GM12878 (cell line): ENCODE measurements at regions not wholly inside any gene's neighbourhood (a gene's known extent, or its start where the extent isn't known, plus 50 kb on each side); places are given as distances from the start of the nearest gene placed in this dataset.

Experiments used
- ATAC-seq: fragments of 200-7000 bp; cut with Tn5 transposase; 3 replicates; pipeline ENCODE4 v1.9.1; 2020; ENCODE audit warnings: mild to moderate bottlenecking, moderate library complexity
- BruUV-seq: library from RNA; stranded (reverse); fragments of 400-500 nt; replicated peaks from 2 replicates; lab custom pipeline; 2021; lab: Mats Ljungman, UMichigan
- CTCF ChIA-PET: fragments of 300-600 bp; sonication (Branson Sonifier 250); formaldehyde crosslinking; extraction: SDS; loops from one replicate; lab custom pipeline; 2021; ENCODE audit warnings: inconsistent platforms; lab: Yijun Ruan, JAX
- POLR2A ChIA-PET: fragments of 350-600 bp; formaldehyde crosslinking; extraction: SDS; loops from one replicate; lab custom pipeline; 2021; ENCODE audit warnings: inconsistent platforms; lab: Charles Lee
- RAD21 ChIA-PET: fragments of 300-600 bp; sonication (Branson Sonifier 250); formaldehyde crosslinking; loops from one replicate; lab custom pipeline; 2023; ENCODE audit warnings: antibody characterized with exemption; ENCODE audit not compliant: unreplicated experiment; lab: Charles Lee
- SMC1A ChIA-PET: fragments of 300-600 bp; sonication (Branson Sonifier 250); formaldehyde crosslinking; loops from one replicate; lab custom pipeline; 2023; ENCODE audit not compliant: unreplicated experiment, uncharacterized antibody; lab: Charles Lee
- DNase-seq: peaks from one replicate; pipeline ENCODE4 v3.0.0-alpha.2; 2011; ENCODE audit warnings: low read depth, low spot score
- FAIRE-seq: peaks from 3 replicates; lab custom pipeline; 2011; peaks lifted over from hg19 to GRCh38; lab: Jason Lieb, UNC
- H2AFZ ChIP-seq: 2 replicates; pipeline ENCODE4 v1.6.0; 2011; ENCODE audit warnings: low read depth, low read length, control low read depth; ENCODE audit not compliant: control insufficient read depth
- H3K27ac ChIP-seq: 2 replicates; pipeline ENCODE4 v1.5.1; 2011; ENCODE audit warnings: control low read depth; ENCODE audit not compliant: control insufficient read depth, insufficient read depth
- H3K27me3 ChIP-seq, 2 experiments: replicated peaks in 1 of 2; 2 replicates each; pipeline versions ENCODE4 v1.6.0 to v1.6.1; 2011; ENCODE audit warnings: low read length in 1 of 2; ENCODE audit not compliant: control insufficient read depth in 2 of 2, insufficient read depth in 2 of 2
- H3K36me3 ChIP-seq, 2 experiments: 2 replicates each; pipeline ENCODE4 v1.5.1; 2011; ENCODE audit warnings: low read length in 1 of 2; ENCODE audit not compliant: control insufficient read depth in 2 of 2, insufficient read depth in 2 of 2
- H3K4me1 ChIP-seq: 2 replicates; pipeline ENCODE4 v1.6.1; 2011; ENCODE audit warnings: mild to moderate bottlenecking, low read length, moderate library complexity, mixed read lengths; ENCODE audit not compliant: control insufficient read depth, insufficient read depth
- H3K4me2 ChIP-seq: 2 replicates; pipeline ENCODE4 v1.6.0; 2011; ENCODE audit warnings: control low read depth; ENCODE audit not compliant: control insufficient read depth, insufficient read depth
- H3K4me3 ChIP-seq: fragments of 200-600 bp; sonication (generic); 2 replicates; pipeline ENCODE4 v1.5.1; 2016
- H3K79me2 ChIP-seq: 2 replicates; pipeline ENCODE4 v1.6.0; 2011; ENCODE audit warnings: low read length; ENCODE audit not compliant: control insufficient read depth, insufficient read depth
- H3K9ac ChIP-seq: 2 replicates; pipeline ENCODE4 v1.8.0; 2011; ENCODE audit warnings: low read length, control low read depth, mixed read lengths; ENCODE audit not compliant: control insufficient read depth, insufficient read depth
- H3K9me3 ChIP-seq: replicated peaks from 3 replicates; pipeline ENCODE4 v1.5.1; 2011; ENCODE audit warnings: mild to moderate bottlenecking, low read length; ENCODE audit not compliant: control insufficient read depth, insufficient read depth
- H4K20me1 ChIP-seq: 2 replicates; pipeline ENCODE4 v1.6.0; 2011; ENCODE audit not compliant: control insufficient read depth, insufficient read depth
- CBFB ChIP-seq: IDR thresholded peaks from 2 replicates; pipeline ENCODE4 v1.6.1; 2016; ENCODE audit warnings: antibody characterized with exemption, low read depth
- CREB1 ChIP-seq: IDR thresholded peaks from 2 replicates; pipeline ENCODE4 v1.6.1; 2012; ENCODE audit warnings: low read depth, mild to moderate bottlenecking, inconsistent platforms
- DPF2 ChIP-seq: fragments of 450-650 bp; IDR thresholded peaks from 2 replicates; pipeline ENCODE4 v1.6.1; 2017; ENCODE audit warnings: mild to moderate bottlenecking
- EGR1 ChIP-seq, 2 experiments: IDR thresholded peaks; 1 replicate in 1 of 2; 2 replicates in 1 of 2; pipeline ENCODE4 v1.6.1; 2011 to 2012; ENCODE audit warnings: low read depth in 2 of 2, low read length in 2 of 2, borderline replicate concordance in 1 of 2, mild to moderate bottlenecking in 1 of 2, moderate library complexity in 1 of 2
- ELK1 ChIP-seq: IDR thresholded peaks from 2 replicates; pipeline ENCODE4 v1.6.1; 2012; ENCODE audit warnings: low read depth, low read length, improper control_type of control experiment
- HCFC1 ChIP-seq: fragments of 150-350 bp; IDR thresholded peaks from 2 replicates; pipeline ENCODE4 v1.6.1; 2014; ENCODE audit warnings: low read length
- IRF3 ChIP-seq: fragments of 450-650 bp; IDR thresholded peaks from 2 replicates; pipeline ENCODE4 v1.6.1; 2014; ENCODE audit warnings: mild to moderate bottlenecking
- NKRF ChIP-seq: fragments of 450-650 bp; conservative IDR thresholded peaks from 2 replicates; pipeline ENCODE4 v1.6.1; 2017; ENCODE audit warnings: mild to moderate bottlenecking, moderate library complexity
- NRF1 ChIP-seq: conservative IDR thresholded peaks from 2 replicates; pipeline ENCODE4 v1.6.1; 2011; ENCODE audit warnings: mild to moderate bottlenecking, low read depth, low read length, improper control_type of control experiment
- RUNX3 ChIP-seq: IDR thresholded peaks from 2 replicates; pipeline ENCODE4 v1.6.1; 2012; ENCODE audit warnings: low read length, inconsistent platforms
- SIX5 ChIP-seq: IDR thresholded peaks from 2 replicates; pipeline ENCODE4 v1.6.1; 2011; ENCODE audit warnings: mild to moderate bottlenecking, low read depth, low read length, moderate library complexity; ENCODE audit not compliant: severe bottlenecking
- SP1 ChIP-seq: IDR thresholded peaks from one replicate; pipeline ENCODE4 v1.6.1; 2011; ENCODE audit warnings: low read depth, low read length
- TCF12 ChIP-seq: IDR thresholded peaks from 2 replicates; pipeline ENCODE4 v1.6.1; 2011; ENCODE audit warnings: low read depth, mild to moderate bottlenecking, low read length
- ZBTB33 ChIP-seq: fragments of 450-650 bp; IDR thresholded peaks from 2 replicates; pipeline ENCODE4 v1.6.1; 2017; ENCODE audit warnings: mild to moderate bottlenecking
- ZNF24 ChIP-seq: fragments of 450-650 bp; IDR thresholded peaks from 2 replicates; pipeline ENCODE4 v1.6.1; 2017; ENCODE audit warnings: antibody characterized with exemption, mild to moderate bottlenecking
- WGBS: methylation state at CpG from one replicate; pipeline ENCODE4 v1.1.6; 2016; ENCODE audit warnings: low lambda C conversion rate; ENCODE audit not compliant: insufficient replicate concordance, insufficient coverage; ENCODE audit errors: missing lambda C conversion rate; 5-methylcytosine and 5-hydroxymethylcytosine counted together
- in situ Hi-C: fragments of 300-500 bp; cut with MboI; formaldehyde crosslinking; loops from 9 replicates; pipeline ENCODE4 v1.14.3; 2018; ENCODE audit warnings: mixed read lengths
- intact Hi-C: fragments of 100-400 bp; cut with micrococcal nuclease; formaldehyde crosslinking; loops from one replicate; pipeline ENCODE4 v1.14.2; 2022; ENCODE audit not compliant: unreplicated experiment

- TF ChIP-seq NKRF (no peak), TCF12 (no peak), ZNF24 (no peak), SP1 (no peak), CREB1 (no peak), HCFC1 (no peak), IRF3 (no peak), RUNX3 (no peak)
These were observed 109.2 kb upstream of the EMB start (continued) for GRCh38 chr5:50550267-50550666.

- H2AFZ ChIP-seq = no peak overlapping the region
- SMC1A ChIA-PET = interaction anchor here (0.6 kb wide), 1 partner anchor 259 kb away, joined by 3 read pairs; no protein-coding TSS in a partner anchor
- no peak overlapping the region for H3K4me2 ChIP-seq
- H3K36me3 ChIP-seq = no peaks in the 10 kb centered on the region
- H3K4me1 ChIP-seq = peaks cover 5% of the 10 kb centered on the region
- no peaks in the 10 kb centered on the region for H3K79me2 ChIP-seq
- 51% methylated on average over 3 of the region's 3 CpGs for WGBS
- ATAC-seq (no peak), FAIRE-seq (no peak), DNase-seq (no peak)
- H4K20me1 ChIP-seq = no peaks in the 10 kb centered on the region
- RAD21 ChIA-PET = no interaction called here
- no peak overlapping the region for H3K9ac ChIP-seq
- no peaks in the 10 kb centered on the region for H3K27me3 ChIP-seq
- in situ Hi-C loops = no loop called here
- H3K4me3 ChIP-seq = no peak overlapping the region
- no peak for TF ChIP-seq ZBTB33
- no peak for TF ChIP-seq CBFB
- TF ChIP-seq NRF1 = no peak
- TF ChIP-seq ELK1 = no peak
- TF ChIP-seq DPF2 = no peak
- no peak for TF ChIP-seq EGR1 (IDR thresholded peaks at IDR 0.05; ENCODE audit: borderline replicate concordance in 1 of 2, low read depth in 2 of 2, low read length in 2 of 2)
- TF ChIP-seq SIX5 = no peak
- CTCF ChIA-PET = no interaction called here
- no TSS peak for BruUV-seq
- intact Hi-C loops = no loop called here
- POLR2A ChIA-PET = no interaction called here
- H3K9me3 ChIP-seq = no peaks in the 10 kb centered on the region
- H3K27ac ChIP-seq = no peak overlapping the region
These were observed 109.9 kb upstream of the EMB start for GRCh38 chr5:50550993-50551392.
